Type B pancreatic cell (in vitro differentiated cells): ENCODE measurements at regions not wholly inside any gene's neighbourhood (a gene's known extent, or its start where the extent isn't known, plus 50 kb on each side); places are given as distances from the start of the nearest gene placed in this dataset.

Source experiments
- DNase-seq: peaks from one replicate; pipeline ENCODE4 v3.0.0; 2021; ENCODE audit warnings: mixed read lengths; ENCODE audit not compliant: unreplicated experiment; ENCODE audit errors: extremely low spot score
- H3K27ac Mint-ChIP-seq: 2 replicates; pipeline ENCODE4 v1.8.0; 2021; ENCODE audit warnings: mild to moderate bottlenecking, mixed read lengths
- H3K27me3 Mint-ChIP-seq: 2 replicates; pipeline ENCODE4 v1.8.0; 2021; ENCODE audit warnings: mixed read lengths
- H3K36me3 Mint-ChIP-seq: 2 replicates; pipeline ENCODE4 v1.8.0; 2021; ENCODE audit warnings: mixed read lengths
- H3K4me1 Mint-ChIP-seq: one replicate; pipeline ENCODE4 v1.8.0; 2021; ENCODE audit warnings: mixed read lengths; ENCODE audit not compliant: unreplicated experiment
- H3K4me3 Mint-ChIP-seq: 2 replicates; pipeline ENCODE4 v1.8.0; 2021; ENCODE audit warnings: mild to moderate bottlenecking, mixed read lengths
- H3K9me3 Mint-ChIP-seq: 2 replicates; pipeline ENCODE4 v1.8.0; 2021; ENCODE audit warnings: mixed read lengths
- TF ChIP-seq, protein P1 (sequence below): fragments of 200-600 bp; sonication (generic); conservative IDR thresholded peaks from 2 replicates; pipeline ENCODE4 v1.5.0; 2021; ENCODE audit warnings: antibody characterized with exemption, mild to moderate bottlenecking

DNA sequence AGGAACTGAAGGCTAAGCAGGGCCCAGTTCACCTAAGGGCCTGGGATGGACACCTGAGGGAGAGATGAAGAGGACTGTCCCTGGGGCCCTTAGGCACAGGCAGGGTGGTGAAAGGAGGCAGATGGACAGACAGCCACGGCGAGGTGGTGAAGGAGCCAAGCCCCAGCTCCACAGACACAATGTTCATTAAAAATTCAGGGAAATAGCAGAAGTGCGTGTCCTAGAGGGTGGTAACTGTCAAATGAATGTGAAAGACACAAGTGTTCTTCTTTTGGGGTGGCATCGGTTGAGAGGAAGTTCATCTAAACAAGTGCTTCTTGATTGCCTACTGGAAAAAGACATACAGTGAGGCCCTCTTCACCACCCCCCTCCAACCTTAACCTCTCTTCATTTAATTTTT lies 76.2 kb upstream of the SIX2 start:
- DNase-seq, result no peak
- H3K36me3 Mint-ChIP-seq, result no peaks in the 10 kb centered on the region
- H3K9me3 Mint-ChIP-seq, result no peaks in the 10 kb centered on the region
- H3K27me3 Mint-ChIP-seq, result peaks cover 10% of the 10 kb centered on the region
- H3K4me1 Mint-ChIP-seq, result no peaks in the 10 kb centered on the region
- H3K27ac Mint-ChIP-seq, result no peak overlapping the region
- TF ChIP-seq, protein P1, sequence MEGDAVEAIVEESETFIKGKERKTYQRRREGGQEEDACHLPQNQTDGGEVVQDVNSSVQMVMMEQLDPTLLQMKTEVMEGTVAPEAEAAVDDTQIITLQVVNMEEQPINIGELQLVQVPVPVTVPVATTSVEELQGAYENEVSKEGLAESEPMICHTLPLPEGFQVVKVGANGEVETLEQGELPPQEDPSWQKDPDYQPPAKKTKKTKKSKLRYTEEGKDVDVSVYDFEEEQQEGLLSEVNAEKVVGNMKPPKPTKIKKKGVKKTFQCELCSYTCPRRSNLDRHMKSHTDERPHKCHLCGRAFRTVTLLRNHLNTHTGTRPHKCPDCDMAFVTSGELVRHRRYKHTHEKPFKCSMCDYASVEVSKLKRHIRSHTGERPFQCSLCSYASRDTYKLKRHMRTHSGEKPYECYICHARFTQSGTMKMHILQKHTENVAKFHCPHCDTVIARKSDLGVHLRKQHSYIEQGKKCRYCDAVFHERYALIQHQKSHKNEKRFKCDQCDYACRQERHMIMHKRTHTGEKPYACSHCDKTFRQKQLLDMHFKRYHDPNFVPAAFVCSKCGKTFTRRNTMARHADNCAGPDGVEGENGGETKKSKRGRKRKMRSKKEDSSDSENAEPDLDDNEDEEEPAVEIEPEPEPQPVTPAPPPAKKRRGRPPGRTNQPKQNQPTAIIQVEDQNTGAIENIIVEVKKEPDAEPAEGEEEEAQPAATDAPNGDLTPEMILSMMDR, result no peak
- H3K4me3 Mint-ChIP-seq, result no peak overlapping the region

DNA sequence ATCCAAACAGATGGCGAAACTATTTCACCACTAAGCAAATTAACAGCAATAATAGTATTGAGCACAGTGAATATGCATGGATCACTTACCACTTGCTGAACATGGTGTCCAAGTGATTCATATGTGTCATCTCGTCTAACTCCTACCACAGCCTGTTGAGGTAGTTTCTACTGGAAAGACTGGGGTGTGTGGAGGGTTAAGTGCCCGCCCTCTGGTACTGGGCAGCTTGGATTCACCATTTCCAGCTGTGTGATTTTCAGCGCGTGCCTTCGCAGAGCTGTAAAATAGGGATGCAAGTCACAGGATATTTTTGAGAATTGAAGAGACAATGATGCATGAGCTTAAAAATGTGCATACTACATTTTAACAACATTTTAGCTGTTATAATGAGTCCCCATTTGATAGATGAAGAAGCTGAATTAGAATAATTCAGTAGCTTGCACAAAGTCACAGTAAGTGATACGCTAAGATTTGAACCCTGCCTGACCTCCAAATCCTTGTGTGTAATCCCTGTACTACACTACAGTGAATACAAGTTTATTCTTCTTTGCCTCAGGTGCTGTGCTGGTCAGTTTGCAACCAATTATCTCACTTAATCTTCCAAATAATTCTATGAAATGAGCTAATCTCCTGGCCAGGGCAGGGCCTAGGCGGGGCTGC lies 75.2 kb upstream of the SIX2 start:
- H3K4me3 Mint-ChIP-seq, result no peak overlapping the region
- no peaks in the 10 kb centered on the region for H3K9me3 Mint-ChIP-seq
- no peak for DNase-seq
- TF ChIP-seq, protein P1, result no peak
- no peaks in the 10 kb centered on the region for H3K36me3 Mint-ChIP-seq
- no peaks in the 10 kb centered on the region for H3K4me1 Mint-ChIP-seq
- H3K27me3 Mint-ChIP-seq, result peaks cover 10% of the 10 kb centered on the region
- H3K27ac Mint-ChIP-seq, result no peak overlapping the region

DNA sequence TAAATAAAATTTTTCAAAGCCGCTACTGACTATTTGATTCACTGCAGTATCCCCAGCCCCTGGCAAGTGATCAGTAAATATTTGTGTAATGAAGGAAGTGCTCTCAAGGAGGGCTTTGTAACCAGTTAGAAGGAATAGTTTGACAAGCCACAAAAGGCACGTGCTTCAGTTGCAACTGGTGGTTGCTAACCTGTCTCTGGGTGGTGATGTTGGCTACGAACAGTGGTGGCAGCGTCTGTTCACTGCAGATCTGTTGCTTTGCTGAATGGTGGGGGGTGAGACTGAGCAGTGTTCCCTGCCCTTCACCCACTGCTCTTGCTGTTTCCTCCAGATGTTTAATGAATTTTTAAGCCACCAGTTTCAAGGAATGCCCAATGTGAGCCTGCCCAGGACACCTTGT lies 73.9 kb upstream of the SIX2 start:
- DNase-seq, result no peak
- Mint-ChIP-seq H3K27me3 (peaks cover 10% of the 10 kb centered on the region), H3K36me3 (no peaks in the 10 kb centered on the region), H3K4me1 (no peaks in the 10 kb centered on the region), H3K9me3 (no peaks in the 10 kb centered on the region), H3K4me3 (no peak overlapping the region), H3K27ac (no peak overlapping the region)
- TF ChIP-seq, protein P1, result no peak

DNA sequence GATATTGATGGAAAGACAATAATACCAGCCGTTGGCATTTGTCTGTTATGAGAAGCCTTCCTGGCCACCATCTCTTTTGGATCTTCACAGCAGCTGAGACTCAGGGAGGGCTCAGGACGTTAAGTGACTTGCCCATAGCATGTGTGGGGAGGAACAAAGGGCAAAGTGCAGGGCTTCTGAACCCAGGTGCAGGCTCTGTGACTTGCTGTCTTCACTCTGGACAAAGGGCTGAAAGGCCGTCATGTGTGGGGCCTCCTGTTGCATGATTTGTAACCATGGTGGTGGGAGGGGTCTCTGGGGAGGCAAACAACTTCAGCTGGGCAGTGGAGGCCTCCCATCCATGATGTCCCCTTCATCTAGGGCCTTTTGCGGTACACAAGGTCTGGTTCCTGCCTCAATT lies 65.5 kb upstream of the SIX2 start:
- no peak overlapping the region for H3K27ac Mint-ChIP-seq
- no peak overlapping the region for H3K4me3 Mint-ChIP-seq
- H3K27me3 Mint-ChIP-seq, result peaks cover 19% of the 10 kb centered on the region
- no peaks in the 10 kb centered on the region for H3K9me3 Mint-ChIP-seq
- no peaks in the 10 kb centered on the region for H3K36me3 Mint-ChIP-seq
- peak; percentile 40 for DNase-seq
- peaks cover 23% of the 10 kb centered on the region for H3K4me1 Mint-ChIP-seq
- TF ChIP-seq, protein P1, result no peak

DNA sequence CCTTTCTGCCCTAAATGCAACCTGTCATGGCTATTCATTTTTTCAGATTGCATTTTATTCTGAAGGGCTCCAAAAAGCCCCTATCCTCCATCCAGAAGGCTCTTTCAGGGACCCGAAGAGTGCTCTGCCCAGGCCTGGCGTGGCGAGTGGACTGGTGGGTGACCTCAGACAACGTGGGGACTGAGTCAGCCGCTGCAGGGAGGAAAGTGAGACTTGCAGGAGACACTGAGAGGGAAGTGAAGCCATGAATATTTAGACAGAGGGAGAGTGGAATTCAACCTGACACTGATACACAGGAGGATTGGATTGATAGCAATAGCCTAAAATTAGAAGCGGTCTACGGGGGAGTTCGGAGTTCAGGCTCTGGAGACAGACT lies 63.6 kb upstream of the SIX2 start:
- DNase-seq, result peak; percentile 43
- no peak overlapping the region for H3K27ac Mint-ChIP-seq
- H3K9me3 Mint-ChIP-seq, result no peaks in the 10 kb centered on the region
- no peaks in the 10 kb centered on the region for H3K36me3 Mint-ChIP-seq
- no peak overlapping the region for H3K4me3 Mint-ChIP-seq
- TF ChIP-seq, protein P1, result no peak
- peaks cover 40% of the 10 kb centered on the region for H3K4me1 Mint-ChIP-seq
- H3K27me3 Mint-ChIP-seq, result peaks cover 20% of the 10 kb centered on the region
